Stromal cell of bone marrow (primary cell): ENCODE measurements at regions not wholly inside any gene's neighbourhood (a gene's known extent, or its start where the extent isn't known, plus 50 kb on each side); places are given as distances from the start of the nearest gene placed in this dataset.
"Not testable (repeated sequence)": the region's sequence is repeated elsewhere in the genome, so short reads cannot be mapped to it uniquely, and the experiment has no call there.

Experiments used
- DNase-seq: peaks from one replicate; pipeline ENCODE4 v3.0.0-alpha.2; 2012; ENCODE audit warnings: low read depth

GRCh38 chr2:103383541-103383940 lies 621.7 kb downstream of the TMEM182 start:
- no peak for DNase-seq

- DNase-seq, result no peak
Measured at GRCh38 chr2:103386872-103387271, 625.0 kb downstream of the TMEM182 start.

DNA sequence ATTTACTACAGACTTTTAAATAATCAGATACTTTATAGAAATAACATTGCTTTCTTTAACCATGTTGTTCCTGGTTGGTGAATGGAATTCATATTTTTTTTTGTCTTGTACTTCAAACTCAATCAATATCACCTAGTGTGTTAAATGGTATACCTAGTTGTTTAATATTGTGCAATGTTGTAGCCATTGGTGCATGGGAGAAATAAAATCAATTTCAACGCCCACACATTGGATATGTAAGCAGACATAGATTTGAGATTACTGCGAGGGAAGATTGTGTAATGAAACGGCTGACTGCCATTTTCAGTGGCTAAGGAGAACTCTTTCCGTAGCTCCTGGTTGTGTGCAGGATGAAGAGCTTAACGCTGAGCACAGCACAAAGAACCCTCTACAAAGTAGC lies 626.1 kb downstream of the TMEM182 start:
- DNase-seq, result no peak

- no peak for DNase-seq
Measured at GRCh38 chr2:103396152-103396551, 634.3 kb downstream of the TMEM182 start.

- DNase-seq, result no peak
Measured at GRCh38 chr2:103401621-103402020, 639.8 kb downstream of the TMEM182 start.

- DNase-seq, result no peak
Measured at GRCh38 chr2:103402336-103402735, 640.5 kb downstream of the TMEM182 start.

DNA sequence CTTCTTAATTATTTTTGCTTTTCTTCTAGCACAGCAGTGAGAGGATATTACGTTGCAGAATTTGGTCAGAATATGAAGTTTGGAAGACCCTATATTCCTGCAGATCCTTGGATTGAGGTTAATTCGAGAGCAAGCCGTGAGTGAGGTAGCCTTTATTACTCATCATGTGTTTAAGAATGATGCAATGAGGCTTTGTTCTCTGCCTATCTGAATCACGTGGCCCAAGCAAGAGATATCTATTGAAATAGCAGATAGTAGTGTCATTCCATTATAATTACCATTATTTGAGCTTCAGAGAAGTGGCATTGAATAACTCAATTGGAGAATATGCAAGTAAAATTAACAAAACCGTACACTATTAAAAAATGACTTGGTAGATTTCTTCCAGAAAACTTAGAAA lies 641.1 kb downstream of the TMEM182 start:
- no peak for DNase-seq

DNA sequence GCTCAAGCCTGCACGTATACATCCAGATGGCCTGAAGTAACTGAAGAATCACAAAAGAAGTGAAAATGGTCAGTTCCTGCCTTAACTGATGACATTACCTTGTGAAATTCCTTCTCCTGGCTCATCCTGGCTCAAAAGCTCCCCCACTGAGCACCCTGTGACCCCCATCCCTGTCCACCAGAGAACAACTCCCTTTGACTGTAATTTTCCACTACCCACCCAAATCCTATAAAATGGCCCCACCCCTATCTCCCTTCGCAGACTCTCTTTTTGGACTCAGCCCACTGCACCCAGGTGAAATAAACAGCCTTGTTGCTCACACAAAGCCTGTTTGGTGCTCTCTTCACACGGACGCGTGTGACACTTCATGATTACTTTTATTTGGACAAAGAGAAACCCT lies 641.6 kb downstream of the TMEM182 start:
- DNase-seq, result not testable (repeated sequence)

GRCh38 chr2:103410221-103410620 lies 648.4 kb downstream of the TMEM182 start:
- no peak for DNase-seq

- DNase-seq, result no peak
Measured at GRCh38 chr2:103419506-103419905, 657.7 kb downstream of the TMEM182 start.

GRCh38 chr2:103423100-103423499 lies 661.3 kb downstream of the TMEM182 start:
- DNase-seq, result no peak

DNA sequence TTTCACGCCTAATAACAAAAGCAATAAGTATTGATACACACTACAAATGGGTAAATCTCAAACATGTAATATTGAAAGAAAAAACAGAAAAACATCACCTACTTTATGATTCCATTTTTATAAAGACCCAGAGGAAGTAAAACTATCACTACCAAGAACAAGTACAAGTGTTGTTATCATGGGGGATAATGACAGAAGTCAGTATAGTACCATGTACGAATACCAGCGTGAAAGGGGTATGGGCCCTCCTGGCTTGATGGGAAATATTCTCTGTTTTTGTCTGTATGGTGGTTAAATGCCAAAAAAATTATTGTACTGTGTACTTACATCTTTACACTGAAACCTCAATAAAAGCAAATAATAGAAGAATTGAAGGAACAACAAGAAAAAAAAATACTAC lies 665.7 kb downstream of the TMEM182 start:
- DNase-seq, result no peak

GRCh38 chr2:103430191-103430590 lies 668.4 kb downstream of the TMEM182 start:
- no peak for DNase-seq

- DNase-seq, result no peak
Measured at GRCh38 chr2:103435010-103435409, 673.2 kb downstream of the TMEM182 start.

- DNase-seq, result no peak
Measured at GRCh38 chr2:103437161-103437560, 675.3 kb downstream of the TMEM182 start.

DNA sequence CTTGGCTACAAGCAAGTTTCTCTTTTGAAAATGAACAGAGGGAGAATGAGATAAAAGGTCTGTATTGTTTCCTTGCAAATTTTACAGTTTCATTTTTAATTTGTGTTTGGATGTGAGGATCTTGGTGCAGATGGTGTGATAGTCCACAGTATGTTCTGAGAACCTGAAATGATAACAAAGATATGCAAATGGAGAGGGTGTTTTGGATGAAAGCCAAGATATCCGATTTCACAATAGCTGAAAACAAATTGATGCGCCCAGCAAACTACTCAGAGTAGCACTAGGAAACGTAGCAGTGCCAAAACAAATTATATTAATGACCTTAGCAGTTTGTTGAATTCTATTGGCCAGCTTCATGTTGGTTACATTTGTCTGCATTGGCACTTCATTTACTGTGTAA lies 683.5 kb downstream of the TMEM182 start:
- DNase-seq, result no peak

DNA sequence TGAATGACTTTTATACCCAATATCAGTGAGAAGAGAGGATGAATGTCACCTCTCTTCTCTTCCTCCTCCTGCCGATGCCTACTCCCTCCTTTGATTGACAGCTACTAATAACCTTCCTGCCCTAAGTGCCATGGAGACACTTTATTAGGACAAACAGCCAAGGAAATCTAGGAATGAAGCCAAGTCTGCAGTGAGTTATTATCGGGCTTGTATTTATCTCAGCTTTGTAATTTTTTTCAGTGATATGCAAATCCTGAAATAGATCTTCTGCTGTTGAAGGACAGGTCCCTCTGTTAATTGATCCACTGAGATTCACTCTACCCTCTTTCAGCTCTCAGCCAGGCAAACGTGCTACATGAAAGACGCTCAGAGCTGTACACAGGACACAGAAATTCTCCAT lies 686.7 kb downstream of the TMEM182 start:
- DNase-seq, result no peak

- no peak for DNase-seq
Measured at GRCh38 chr2:103451283-103451682, 689.5 kb downstream of the TMEM182 start.

GRCh38 chr2:103459283-103459682 lies 697.5 kb downstream of the TMEM182 start:
- DNase-seq, result no peak

- DNase-seq, result no peak
Measured at GRCh38 chr2:103462101-103462500, 700.3 kb downstream of the TMEM182 start.

DNA sequence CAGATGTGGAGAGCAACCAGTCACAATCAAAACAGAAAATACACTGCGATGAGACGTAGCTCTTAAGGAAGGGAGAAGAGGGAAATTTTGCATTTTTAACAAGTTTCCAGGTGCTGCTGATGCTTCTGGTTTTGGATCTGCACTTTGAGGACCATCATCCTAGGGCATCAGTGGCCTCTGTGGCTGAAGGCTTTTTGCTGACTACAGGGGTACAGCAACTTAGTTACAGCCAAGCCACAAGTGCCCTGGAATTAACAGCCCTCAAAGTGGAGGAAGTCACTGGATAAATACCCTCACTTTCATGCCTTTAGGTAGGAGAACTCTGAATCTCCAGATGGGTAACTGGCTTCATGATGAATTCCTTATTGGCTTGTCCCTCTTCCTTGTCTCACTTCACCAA lies 700.9 kb downstream of the TMEM182 start:
- DNase-seq, result no peak

DNA sequence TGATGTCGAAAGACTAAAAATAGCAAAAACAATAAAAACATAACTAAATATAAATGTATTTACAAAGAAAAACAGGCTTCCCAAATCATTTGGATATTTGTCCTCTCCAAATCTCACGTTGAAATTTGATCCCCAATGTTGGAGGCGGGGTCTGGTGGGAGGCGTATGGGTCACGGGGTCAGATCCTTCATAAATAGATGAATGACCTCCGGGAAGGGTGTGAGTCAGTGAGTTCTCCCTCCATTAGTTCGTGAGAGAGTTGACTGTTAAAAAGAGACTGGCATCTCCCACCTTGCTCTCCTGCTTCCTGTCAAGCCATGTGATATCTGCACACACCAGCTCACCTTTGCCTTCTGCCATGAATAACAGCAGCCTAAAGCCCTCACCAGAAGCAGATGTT lies 703.0 kb downstream of the TMEM182 start:
- no peak for DNase-seq

DNA sequence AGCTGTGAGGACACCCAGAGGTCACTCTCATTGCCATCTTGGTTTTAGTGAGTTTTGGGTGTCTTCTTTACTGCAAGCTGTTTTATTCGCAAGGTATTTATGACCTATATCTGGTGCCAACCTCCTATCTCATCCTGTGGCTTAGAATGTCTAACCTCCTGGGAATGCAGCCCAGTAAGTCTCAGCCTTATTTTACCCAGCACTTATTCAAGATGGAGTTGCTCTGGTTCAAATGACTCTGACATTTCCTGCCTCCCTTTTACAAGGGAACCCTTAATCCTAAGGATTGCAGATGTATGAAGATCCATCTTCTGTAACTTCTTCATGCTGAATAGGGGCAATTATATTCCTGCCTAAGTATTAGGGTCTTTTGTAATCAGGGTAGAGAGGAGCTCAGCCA lies 708.0 kb downstream of the TMEM182 start:
- DNase-seq, result no peak

- no peak for DNase-seq
Measured at GRCh38 chr2:103484906-103485305, 723.1 kb downstream of the TMEM182 start.

- no peak for DNase-seq
Measured at GRCh38 chr2:103496850-103497249, 735.0 kb downstream of the TMEM182 start.
